Activated CD4-positive, alpha-beta T cell treated with anti-CD3 and anti-CD28 coated beads, Interleukin-2, Interleukin-6, amounts not matched to agents 100 ng/mL and 50 ng/mL, durations not matched to agents 16 hours and 8 hours (primary cell): ENCODE measurements at regions not wholly inside any gene's neighbourhood (a gene's known extent, or its start where the extent isn't known, plus 50 kb on each side); places are given as distances from the start of the nearest gene placed in this dataset.

Experiments used
- DNase-seq: peaks from one replicate; pipeline ENCODE4 v3.0.0-alpha.2; 2020

DNA sequence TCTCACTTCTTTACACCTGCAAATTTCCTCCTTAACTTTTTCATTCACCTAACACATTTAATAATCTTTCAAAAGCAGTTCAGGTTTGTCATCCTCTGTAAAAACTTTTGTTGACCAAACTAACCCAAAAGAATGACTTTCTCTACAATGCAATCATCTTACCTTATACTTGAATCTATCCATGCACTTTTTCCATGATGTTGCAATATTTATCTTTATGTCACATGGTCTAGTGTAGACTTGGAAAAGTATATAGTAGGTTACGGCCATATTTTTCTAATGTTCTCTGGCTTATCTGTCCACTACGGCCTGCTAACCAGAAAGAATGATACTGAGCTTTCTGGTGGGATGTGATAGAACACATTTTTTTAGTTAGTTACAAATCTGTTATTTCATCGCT is 431.0 kb upstream of the SOX9 start:
- DNase-seq: no peak

- DNase-seq: no peak
These were observed 420.9 kb upstream of the SOX9 start for GRCh38 chr17:71699907-71700306.

DNA sequence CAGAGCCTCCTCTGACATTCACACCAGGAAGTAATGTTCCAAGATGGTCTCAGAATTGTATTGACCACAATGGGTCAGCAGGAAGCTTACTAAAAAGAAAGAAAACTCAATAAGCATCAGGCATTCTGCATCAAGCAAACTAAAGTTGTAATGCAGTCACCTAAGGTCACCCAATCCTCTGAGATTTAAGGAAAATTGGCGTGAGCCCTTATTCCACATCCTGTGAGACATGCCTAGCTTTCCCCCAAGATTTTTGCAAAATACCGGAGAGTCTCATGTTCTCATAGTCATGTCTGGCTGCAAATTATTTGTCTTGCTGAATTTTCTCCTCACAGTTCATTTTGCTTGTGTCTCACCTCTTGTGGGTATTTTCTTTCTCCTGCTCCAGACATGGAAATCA is 417.1 kb upstream of the SOX9 start:
- no peak for DNase-seq

DNA sequence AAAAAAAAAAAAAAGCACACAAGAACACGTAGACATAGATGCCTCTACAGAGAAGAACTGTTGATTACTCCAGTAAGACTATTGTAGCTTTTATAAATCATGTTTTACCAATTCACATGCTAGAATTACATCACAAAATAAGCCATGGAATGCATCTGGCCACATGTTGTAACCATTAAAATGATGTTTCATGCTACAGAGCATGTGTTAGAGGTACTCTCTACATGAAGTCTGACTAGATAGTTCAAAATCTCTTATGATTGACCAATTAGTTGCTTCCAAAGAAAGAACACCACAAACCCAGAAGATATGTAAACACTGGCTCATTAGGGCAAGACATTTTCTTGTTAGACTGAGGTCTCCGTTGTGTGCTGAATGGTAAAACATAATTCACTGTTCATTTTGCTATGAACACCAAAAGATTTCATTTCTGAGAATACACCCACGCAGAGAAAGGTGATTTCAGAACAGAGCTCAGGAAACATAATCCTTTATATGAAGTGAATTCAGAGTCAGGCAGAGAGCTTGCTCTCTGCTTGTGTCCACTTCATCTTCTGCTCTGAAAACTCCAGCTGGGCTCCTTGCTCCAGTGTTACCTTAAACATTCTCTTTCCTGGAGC is 411.4 kb upstream of the SOX9 start:
- no peak for DNase-seq

GRCh38 chr17:71709946-71710345 is 410.9 kb upstream of the SOX9 start:
- DNase-seq: no peak

DNA sequence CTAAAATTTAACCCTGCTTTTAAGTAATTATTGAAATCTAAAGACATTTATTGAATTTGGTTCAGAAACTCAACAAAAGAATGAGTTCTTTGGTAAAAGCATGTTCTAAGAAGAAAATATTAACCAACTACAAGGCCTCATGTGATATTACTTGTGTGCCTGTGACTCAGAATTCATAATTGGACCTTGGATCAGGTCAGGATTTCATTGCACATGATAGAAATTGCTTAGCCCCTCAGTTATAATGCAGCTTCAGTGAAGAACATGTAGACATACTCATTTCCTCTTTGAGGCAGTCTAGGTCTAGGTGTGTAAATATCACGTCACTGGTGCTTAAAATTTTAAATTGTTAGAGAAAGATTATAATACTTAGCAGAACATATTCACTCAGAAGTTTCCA is 410.0 kb upstream of the SOX9 start:
- DNase-seq: no peak

GRCh38 chr17:71713846-71714245 is 407.0 kb upstream of the SOX9 start:
- DNase-seq: no peak

GRCh38 chr17:71724339-71724738 is 396.5 kb upstream of the SOX9 start:
- no peak for DNase-seq

- DNase-seq: no peak
These were observed 395.0 kb upstream of the SOX9 start for GRCh38 chr17:71725811-71726210.

DNA sequence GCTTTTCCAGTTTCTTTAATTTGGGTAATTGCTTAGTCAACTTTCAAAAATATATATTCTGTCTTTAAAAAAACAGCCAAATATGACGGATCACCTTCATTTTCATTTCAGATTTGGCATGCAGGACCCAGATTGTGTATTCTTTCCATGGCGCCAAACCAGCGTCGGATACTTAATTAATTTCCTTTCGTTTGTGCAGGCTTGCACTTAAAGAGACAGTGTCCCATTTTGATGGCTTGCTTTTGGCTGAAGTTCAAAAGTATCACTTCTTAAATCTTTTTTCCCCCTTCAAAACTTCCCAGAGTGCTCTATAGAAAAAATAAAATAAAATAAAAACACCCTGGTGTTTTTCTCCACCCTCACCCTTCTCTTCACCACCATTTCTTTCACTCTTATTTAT is 394.5 kb upstream of the SOX9 start:
- no peak for DNase-seq

DNA sequence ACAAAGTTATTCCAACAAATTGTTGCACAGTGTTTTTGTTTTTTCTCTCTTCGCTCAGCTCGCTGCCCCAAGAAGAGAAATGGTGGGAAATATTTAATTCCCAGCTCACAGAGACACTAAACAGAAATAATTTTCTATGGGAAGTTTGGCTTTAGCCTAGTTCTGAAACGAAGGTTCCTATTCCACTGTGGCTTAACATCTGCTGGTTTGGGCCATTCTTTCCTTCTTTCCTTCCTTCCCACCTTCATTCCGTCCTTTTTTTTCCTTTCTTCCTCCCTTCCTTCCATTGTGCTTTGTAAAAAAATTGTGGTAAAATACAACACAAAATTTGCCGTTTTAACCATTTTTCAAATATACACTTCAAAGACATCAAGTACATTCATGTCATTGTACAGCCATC is 393.5 kb upstream of the SOX9 start:
- DNase-seq: no peak

- DNase-seq: no peak
These were observed 393.1 kb upstream of the SOX9 start for GRCh38 chr17:71727723-71728122.

DNA sequence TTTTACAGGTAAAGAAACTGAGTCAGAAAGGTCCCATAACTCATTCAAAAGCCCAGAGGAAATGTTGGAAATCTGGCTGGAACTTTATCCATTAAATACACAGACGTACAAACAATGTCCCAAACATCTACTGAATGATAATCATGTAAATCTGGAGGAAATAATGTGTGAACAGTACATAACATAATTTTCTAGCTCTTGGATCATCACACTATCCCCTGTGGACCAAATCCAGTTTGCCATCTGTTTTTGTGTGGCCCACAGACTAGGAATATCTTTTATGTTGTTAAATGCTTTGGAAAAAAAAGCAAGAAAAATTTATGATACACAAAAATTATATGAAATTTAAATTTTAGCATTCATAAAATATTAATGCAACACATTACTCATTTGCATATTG is 389.9 kb upstream of the SOX9 start:
- DNase-seq: no peak

GRCh38 chr17:71735893-71736292 is 384.9 kb upstream of the SOX9 start:
- DNase-seq: no peak

DNA sequence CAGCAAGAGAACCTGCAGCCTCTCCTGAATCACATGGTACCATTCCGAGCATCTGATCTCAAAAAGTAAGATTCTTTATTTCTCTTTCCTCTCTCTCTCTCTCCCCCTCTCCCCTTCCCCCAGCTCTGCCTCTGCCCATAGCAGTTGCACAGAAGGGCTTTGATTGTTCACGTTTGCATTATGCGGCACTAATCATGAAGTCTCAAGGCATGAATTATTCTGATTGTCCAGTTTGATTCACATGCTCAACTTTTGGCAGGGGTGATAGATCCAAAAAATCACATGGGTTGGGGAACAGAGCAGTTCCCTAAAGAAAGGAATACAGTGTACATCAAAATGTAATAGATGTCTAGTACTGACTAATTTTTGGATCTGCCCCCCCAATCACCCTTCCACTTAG is 380.0 kb upstream of the SOX9 start:
- no peak for DNase-seq

DNA sequence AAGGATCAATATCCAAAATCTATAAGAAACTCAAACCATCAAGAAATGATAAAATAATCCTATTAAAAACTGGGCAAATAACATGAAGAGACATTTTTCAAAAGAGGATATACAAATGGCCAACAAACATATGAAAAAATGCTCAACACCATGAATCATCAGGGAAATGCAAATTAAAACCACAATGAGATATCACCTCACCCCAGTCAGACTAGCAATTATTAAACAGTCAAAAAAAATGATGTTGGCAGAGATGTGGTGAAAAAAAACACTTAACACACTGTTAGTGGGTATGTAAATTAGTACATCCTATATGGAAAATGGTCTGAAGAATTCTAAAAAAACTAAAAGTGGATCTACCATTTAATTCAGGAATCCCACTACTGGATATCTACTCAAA is 379.0 kb upstream of the SOX9 start:
- no peak for DNase-seq

DNA sequence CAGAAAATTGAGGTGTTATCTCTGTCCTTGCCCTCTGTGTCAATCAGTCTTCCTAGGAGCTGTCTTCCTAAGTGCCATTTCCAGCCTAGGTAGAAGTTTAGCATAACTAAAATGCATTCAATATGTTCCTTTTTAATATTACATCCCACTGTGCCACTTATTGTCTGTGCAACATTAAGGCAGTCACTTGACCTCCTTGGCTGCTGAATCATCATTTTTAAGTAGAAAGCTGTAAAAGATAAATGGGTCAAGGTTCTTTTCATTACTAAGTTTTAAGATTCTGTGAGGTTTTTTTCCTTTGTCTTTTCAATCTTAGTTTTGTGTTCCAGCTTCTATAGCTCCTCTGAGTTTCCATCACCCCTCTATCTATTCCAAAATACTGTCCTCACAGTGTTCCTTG is 371.9 kb upstream of the SOX9 start:
- no peak for DNase-seq

DNA sequence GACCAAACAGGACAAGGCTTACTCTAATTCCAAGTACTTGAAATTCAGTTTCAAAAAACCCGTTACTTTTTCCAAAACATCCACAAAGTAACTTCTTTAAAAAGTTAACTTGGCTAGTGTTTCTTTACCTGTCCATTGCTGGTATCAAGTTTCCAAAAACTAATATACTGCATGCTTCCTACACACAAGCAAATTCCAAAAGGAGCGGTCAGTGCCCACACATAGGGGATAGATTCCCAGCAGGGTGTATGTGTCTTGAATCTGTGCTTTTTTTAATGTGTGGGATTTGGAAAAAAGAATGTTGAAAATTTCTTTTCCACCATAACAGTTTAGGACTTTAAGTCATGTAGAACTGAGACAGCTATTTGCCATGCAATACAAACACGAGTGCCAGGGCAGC is 367.8 kb upstream of the SOX9 start:
- no peak for DNase-seq

DNA sequence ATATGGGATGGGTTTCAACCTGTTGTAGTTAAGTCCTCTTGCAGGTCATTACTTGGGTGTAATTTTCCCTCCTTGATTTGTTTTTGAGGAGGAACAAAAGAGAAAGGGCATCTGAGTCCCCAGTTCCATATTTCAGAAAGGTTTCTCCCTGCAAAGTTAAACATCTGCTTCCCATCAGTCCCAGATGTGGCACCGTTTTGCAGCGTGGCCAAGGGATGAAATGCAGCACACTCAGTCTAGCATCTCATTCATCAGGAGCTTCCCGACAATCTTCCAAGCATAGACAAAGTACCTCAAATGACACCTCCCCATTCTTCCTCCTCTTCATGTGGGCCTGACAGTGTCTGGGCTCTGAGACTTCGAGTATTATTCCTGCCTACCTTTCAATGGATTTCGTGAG is 363.7 kb upstream of the SOX9 start:
- no peak for DNase-seq

DNA sequence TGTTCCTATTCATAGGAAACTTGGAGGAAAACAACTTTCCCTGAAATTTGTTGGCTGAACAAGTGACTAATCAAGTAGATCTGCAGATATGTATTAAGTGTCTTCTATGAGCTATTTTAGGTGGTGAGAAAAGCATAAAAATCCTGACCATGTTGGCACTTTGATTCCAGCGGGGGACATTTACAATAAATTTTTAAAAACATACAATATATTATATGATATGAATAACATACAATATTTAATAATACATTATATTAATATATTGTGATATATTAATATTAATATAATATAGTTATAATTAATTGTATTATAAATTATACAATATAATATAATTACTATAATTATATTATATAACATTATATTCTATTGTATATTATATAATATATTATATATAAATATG is 362.9 kb upstream of the SOX9 start:
- DNase-seq: no peak

GRCh38 chr17:71759422-71760060 is 361.3 kb upstream of the SOX9 start:
- DNase-seq: no peak

DNA sequence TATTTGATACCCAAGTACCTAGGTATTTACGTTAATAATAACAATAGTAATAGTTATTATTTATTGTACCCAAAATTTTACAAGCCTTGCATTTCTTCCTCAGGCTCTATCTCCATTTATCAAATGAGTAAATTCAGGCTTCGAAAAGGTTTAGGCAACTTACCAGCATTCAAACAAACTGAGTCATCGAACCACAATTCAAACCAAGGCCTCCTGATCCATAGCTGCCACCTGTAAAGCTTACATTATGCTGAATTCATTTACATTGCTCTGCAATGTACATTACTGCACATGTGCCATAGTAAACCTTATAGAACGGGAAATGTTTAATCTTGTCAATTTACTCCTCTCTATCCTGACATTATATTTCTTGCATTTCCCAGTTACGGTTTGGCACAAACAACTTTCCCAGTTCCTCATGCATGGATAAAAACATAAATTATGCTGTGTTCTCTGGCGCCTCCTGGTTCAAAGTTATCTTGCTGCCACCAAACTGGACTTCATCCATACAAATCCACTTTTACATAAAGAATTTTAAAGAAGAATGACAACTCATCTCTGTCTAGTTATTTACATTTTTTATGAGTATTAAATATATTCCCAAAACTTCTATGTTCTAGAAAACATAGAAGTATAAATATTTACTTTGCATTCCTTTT is 360.6 kb upstream of the SOX9 start:
- no peak for DNase-seq

GRCh38 chr17:71762526-71762925 is 358.3 kb upstream of the SOX9 start:
- DNase-seq: no peak

DNA sequence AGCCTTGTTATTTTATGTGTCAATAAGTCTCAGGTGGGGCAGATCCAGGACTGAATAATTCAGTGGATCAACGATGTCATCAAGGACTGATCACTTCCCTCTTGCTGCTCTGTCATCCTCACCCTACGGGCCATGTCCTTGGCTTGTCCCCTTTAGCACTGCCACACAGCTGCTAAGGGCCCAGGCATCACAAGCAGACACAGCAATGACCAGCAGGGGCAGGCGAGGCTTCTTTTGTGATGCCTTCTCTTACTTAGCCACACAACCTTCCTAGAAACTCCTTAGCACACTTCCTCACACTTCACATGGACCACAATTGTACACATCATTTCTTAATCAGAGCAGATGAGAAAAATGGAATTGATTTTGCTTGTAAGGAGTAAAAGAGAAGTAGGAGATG is 356.3 kb upstream of the SOX9 start:
- DNase-seq: peak; percentile 0

DNA sequence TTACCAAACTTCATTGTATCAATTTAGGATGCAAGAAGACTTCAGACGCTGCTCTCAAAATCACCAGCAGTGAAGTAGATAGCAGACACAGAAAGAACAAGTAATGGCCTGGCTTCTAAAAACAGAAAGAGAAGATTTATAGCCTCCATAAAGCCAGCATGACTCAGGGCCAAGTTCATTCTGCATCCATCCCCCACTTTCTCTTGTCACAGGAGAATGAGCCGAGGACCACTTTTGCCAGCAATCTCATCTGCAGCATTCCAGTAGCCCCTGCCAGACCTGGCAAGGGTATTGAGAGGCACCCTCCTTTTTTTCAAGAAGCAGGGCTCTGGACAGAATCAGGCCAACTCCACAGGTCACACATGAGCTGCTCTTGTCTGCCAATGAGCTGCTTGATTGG is 355.4 kb upstream of the SOX9 start:
- no peak for DNase-seq
